Fibroblast of lung (primary cell): ENCODE measurements at regions not wholly inside any gene's neighbourhood (a gene's known extent, or its start where the extent isn't known, plus 50 kb on each side); places are given as distances from the start of the nearest gene placed in this dataset.
"Not testable (repeated sequence)": the region's sequence is repeated elsewhere in the genome, so short reads cannot be mapped to it uniquely, and the experiment has no call there.

Experiments
- DNase-seq, 2 donors: peaks; one replicate each; pipeline versions ENCODE4 v3.0.0 to v3.0.0-alpha.2; 2010; ENCODE audit warnings: low read depth in 2 of 2
- H2AFZ ChIP-seq: 2 replicates; pipeline ENCODE4 v1.5.1; 2012; ENCODE audit warnings: low read length, control low read depth, inconsistent platforms
- H3K27ac ChIP-seq: 2 replicates; pipeline ENCODE4 v1.5.1; 2011; ENCODE audit warnings: low read length, control low read depth; ENCODE audit not compliant: insufficient read depth
- H3K27me3 ChIP-seq: 2 replicates; pipeline ENCODE4 v1.5.1; 2011; ENCODE audit warnings: mild to moderate bottlenecking, low read length; ENCODE audit not compliant: control insufficient read depth, insufficient read depth
- H3K36me3 ChIP-seq: 2 replicates; pipeline ENCODE4 v1.5.1; 2011; ENCODE audit warnings: low read length; ENCODE audit not compliant: control insufficient read depth, insufficient read depth
- H3K4me1 ChIP-seq: 2 replicates; pipeline ENCODE4 v1.5.1; 2011; ENCODE audit warnings: low read length; ENCODE audit not compliant: control insufficient read depth, insufficient read depth; ENCODE audit errors: extremely low read depth
- H3K4me2 ChIP-seq: 2 replicates; pipeline ENCODE4 v1.5.1; 2011; ENCODE audit warnings: low read length, control low read depth; ENCODE audit not compliant: insufficient read depth; ENCODE audit errors: extremely low read depth
- H3K4me3 ChIP-seq, 4 experiments: fragments of 200-600 bp in 1 of 4; sonication (generic) in 1 of 4; replicated peaks in 1 of 4; 2 replicates each; pipeline ENCODE4 v1.5.1; 2011 to 2016; ENCODE audit warnings: low read length in 4 of 4, low read depth in 3 of 4, mild to moderate bottlenecking in 3 of 4, control low read depth in 2 of 4, inconsistent platforms in 1 of 4, mixed read lengths in 1 of 4; ENCODE audit not compliant: insufficient read depth in 1 of 4; ENCODE audit errors: control extremely low read depth in 1 of 4
- H3K79me2 ChIP-seq: 2 replicates; pipeline ENCODE4 v1.5.1; 2012; ENCODE audit warnings: mild to moderate bottlenecking, low read length, inconsistent platforms; ENCODE audit not compliant: control insufficient read depth, insufficient read depth
- H3K9ac ChIP-seq: 2 replicates; pipeline ENCODE4 v1.5.1; 2011; ENCODE audit warnings: mild to moderate bottlenecking, low read length, control low read depth; ENCODE audit not compliant: insufficient read depth
- H3K9me3 ChIP-seq: 2 replicates; pipeline ENCODE4 v1.5.1; 2012; ENCODE audit warnings: low read depth, low read length; ENCODE audit not compliant: control insufficient read depth, insufficient read depth
- H4K20me1 ChIP-seq: 2 replicates; pipeline ENCODE4 v1.5.1; 2011; ENCODE audit warnings: low read length; ENCODE audit not compliant: control insufficient read depth, insufficient read depth; ENCODE audit errors: extremely low read depth
- CTCF ChIP-seq, 2 donors: IDR thresholded peaks in 1 of 2; conservative IDR thresholded peaks in 1 of 2; 1 replicate in 1 of 2; 2 replicates in 1 of 2; pipeline ENCODE4 v1.5.1; 2011 to 2012; ENCODE audit warnings: low read length in 2 of 2, control low read depth in 1 of 2, inconsistent platforms in 1 of 2, low read depth in 1 of 2, mild to moderate bottlenecking in 1 of 2
- EZH2 ChIP-seq: IDR thresholded peaks from 2 replicates; pipeline ENCODE4 v1.5.1; 2012; ENCODE audit warnings: low read length, control low read depth, mild to moderate bottlenecking; ENCODE audit errors: missing control alignments

DNA sequence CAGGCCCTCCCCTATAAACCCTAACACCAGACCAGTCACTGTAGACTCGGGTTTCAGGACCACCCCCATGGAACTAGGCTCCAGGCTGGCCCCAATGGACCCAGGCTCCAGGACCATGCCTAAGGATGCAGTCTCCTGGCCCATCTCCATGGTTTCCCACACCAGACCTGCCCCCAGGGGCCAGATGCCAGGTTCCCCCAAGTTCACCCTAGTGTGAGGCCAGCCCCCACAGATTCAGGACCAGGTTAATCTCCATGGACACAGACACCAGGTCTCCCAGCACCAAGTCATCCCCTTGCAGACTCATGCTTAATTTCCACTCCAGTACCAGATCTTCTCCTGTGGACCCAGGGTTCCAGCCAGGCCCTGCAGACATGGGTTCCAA lies 103.8 kb upstream of the LANCL2 start:
- no peaks in the 10 kb centered on the region for H4K20me1 ChIP-seq
- H3K4me2 ChIP-seq = no peak overlapping the region
- H3K4me1 ChIP-seq = no peaks in the 10 kb centered on the region
- no peaks in the 10 kb centered on the region for H3K36me3 ChIP-seq
- peaks cover 3% of the 10 kb centered on the region for H3K27me3 ChIP-seq
- DNase-seq = no peak
- H3K27ac ChIP-seq = no peak overlapping the region
- H3K9ac ChIP-seq = no peak overlapping the region
- H3K4me3 ChIP-seq = no peak overlapping the region
- no peak overlapping the region for H2AFZ ChIP-seq
- H3K9me3 ChIP-seq = no peaks in the 10 kb centered on the region
- no peak for TF ChIP-seq EZH2
- no peak for TF ChIP-seq CTCF (conservative IDR thresholded peaks at IDR 0.05 in 1 of 2, IDR thresholded peaks at IDR 0.05 in 1 of 2; ENCODE audit: low read depth in 1 of 2, low read length in 2 of 2)
- no peaks in the 10 kb centered on the region for H3K79me2 ChIP-seq

DNA sequence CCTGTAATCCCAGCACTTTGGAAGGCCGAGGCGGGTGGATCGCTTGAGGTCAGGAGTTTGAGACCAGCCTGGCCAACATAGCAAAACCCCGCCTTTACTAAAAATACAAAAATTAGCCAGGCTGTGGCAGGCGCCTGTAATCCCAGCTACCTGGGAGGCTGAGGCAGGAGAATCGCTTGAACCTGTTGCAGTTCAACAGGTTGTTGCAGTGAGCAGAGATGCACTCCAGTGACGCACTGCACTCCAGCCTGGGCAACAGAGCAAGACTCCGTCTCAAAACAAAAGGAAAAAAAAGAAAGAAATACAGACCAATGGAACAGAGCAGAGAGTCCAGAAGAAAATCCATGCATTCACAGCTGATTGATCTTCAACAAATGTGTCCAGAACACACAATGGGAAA lies 99.8 kb upstream of the LANCL2 start:
- H3K9ac ChIP-seq, H3K4me3 ChIP-seq, H3K4me2 ChIP-seq, H3K27me3 ChIP-seq, H3K36me3 ChIP-seq, H2AFZ ChIP-seq, H3K79me2 ChIP-seq, H3K27ac ChIP-seq, H3K4me1 ChIP-seq, DNase-seq, H4K20me1 ChIP-seq, H3K9me3 ChIP-seq: not testable (repeated sequence)

DNA sequence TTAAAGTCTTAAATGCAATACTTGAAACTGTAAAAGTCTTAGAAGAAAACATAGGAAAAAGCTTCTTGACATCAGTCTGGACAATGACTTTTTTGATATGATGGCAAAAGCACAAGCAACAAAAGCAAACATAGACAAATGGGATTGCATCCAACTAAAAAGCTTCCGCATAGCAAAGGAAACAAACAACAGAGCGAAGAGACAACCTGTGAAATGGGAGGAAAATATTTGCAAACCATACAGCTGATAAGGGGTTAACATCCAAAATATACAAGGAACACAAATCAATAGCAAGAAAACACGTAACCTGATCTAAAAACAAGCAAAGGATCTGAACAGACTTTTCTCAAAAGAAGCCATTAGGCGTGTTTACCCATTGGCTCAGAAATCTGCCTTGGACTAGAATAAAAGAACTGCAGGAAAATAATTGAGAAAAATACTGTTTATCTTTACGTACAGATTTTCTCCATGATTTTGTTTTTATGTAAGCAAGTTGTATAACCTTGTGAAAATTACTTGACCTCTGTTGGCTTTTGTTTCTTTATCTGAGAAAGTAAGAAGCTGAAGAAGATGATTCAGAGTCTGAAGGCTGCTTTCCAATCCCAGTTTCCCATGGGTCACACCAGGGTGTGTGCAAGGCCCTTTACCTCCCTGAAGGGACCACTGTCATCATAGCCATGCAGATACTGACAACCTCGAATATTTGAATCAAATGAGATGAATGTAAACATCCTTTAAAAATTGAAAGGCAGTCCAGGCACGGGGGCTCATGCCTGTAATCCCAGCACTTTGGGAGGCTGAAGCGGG lies 99.1 kb upstream of the LANCL2 start:
- no peaks in the 10 kb centered on the region for H4K20me1 ChIP-seq
- H3K9me3 ChIP-seq = no peaks in the 10 kb centered on the region
- H3K4me1 ChIP-seq = no peaks in the 10 kb centered on the region
- no peak overlapping the region for H3K4me2 ChIP-seq
- no peak overlapping the region for H2AFZ ChIP-seq
- TF ChIP-seq CTCF (conservative IDR thresholded peaks at IDR 0.05 in 1 of 2, IDR thresholded peaks at IDR 0.05 in 1 of 2; ENCODE audit: low read depth in 1 of 2, low read length in 2 of 2) (no peak), EZH2 (no peak)
- H3K4me3 ChIP-seq = no peak overlapping the region
- no peaks in the 10 kb centered on the region for H3K36me3 ChIP-seq
- H3K79me2 ChIP-seq = no peaks in the 10 kb centered on the region
- peaks cover 6% of the 10 kb centered on the region for H3K27me3 ChIP-seq
- H3K27ac ChIP-seq = no peak overlapping the region
- H3K9ac ChIP-seq = no peak overlapping the region
- no peak for DNase-seq
